Lower lobe of right lung (tissue), 2 donors: ENCODE measurements at regions not wholly inside any gene's neighbourhood (a gene's known extent, or its start where the extent isn't known, plus 50 kb on each side); places are given as distances from the start of the nearest gene placed in this dataset.

Experiments used
- ATAC-seq, 2 donors: fragments of 200-7000 bp; cut with Tn5 transposase; one replicate each; pipeline ENCODE4 v1.9.1; 2020 to 2022; ENCODE audit warnings: mild to moderate bottlenecking in 2 of 2, moderate library complexity in 2 of 2
- DNase-seq: peaks from one replicate; pipeline ENCODE4 v3.0.0-alpha.2; 2020
- H3K27ac ChIP-seq: fragments of 200-600 bp; one replicate; pipeline ENCODE4 v1.8.0; 2022
- H3K27me3 ChIP-seq: fragments of 200-600 bp; one replicate; pipeline ENCODE4 v1.8.0; 2022; ENCODE audit warnings: low read depth
- H3K36me3 ChIP-seq: fragments of 200-600 bp; one replicate; pipeline ENCODE4 v1.8.0; 2022; ENCODE audit warnings: mild to moderate bottlenecking
- H3K4me1 ChIP-seq: fragments of 200-600 bp; one replicate; pipeline ENCODE4 v1.8.0; 2022
- H3K4me3 ChIP-seq: fragments of 200-600 bp; one replicate; pipeline ENCODE4 v1.8.0; 2022; ENCODE audit warnings: mild to moderate bottlenecking
- H3K9me3 ChIP-seq: fragments of 200-600 bp; one replicate; pipeline ENCODE4 v1.8.0; 2022
- CTCF ChIP-seq: fragments of 200-600 bp; IDR thresholded peaks from one replicate; pipeline ENCODE4 v1.8.0; 2022; ENCODE audit warnings: antibody characterized with exemption, mild to moderate bottlenecking
- intact Hi-C: fragments of 100-400 bp; cut with DNase I; formaldehyde crosslinking; loops from one replicate; pipeline ENCODE4 v1.11.0; 2022
- donor health status: DM: no; HTN: yes; CAD: no; lungs with severe emphysema.

- no peak overlapping the region for H3K4me3 ChIP-seq
- no peaks in the 10 kb centered on the region for H3K4me1 ChIP-seq
- H3K27ac ChIP-seq, result no peak overlapping the region
- intact Hi-C loops, result no loop called here
- H3K9me3 ChIP-seq, result peaks cover 8% of the 10 kb centered on the region
- no peak for ATAC-seq
- H3K36me3 ChIP-seq, result no peaks in the 10 kb centered on the region
- TF ChIP-seq CTCF, result no peak
- H3K27me3 ChIP-seq, result no peaks in the 10 kb centered on the region
- no peak for DNase-seq
Observed at GRCh38 chr22:34114406-34114805, 194.1 kb upstream of the LARGE1 start.

- no peak for TF ChIP-seq CTCF
- Histone ChIP-seq H3K9me3 (peaks cover 8% of the 10 kb centered on the region), H3K4me1 (no peaks in the 10 kb centered on the region), H3K27ac (no peak overlapping the region), H3K4me3 (no peak overlapping the region), H3K27me3 (no peaks in the 10 kb centered on the region), H3K36me3 (no peaks in the 10 kb centered on the region)
- intact Hi-C loops, result no loop called here
- ATAC-seq (no peak), DNase-seq (no peak)
Observed at GRCh38 chr22:34115722-34116121, 195.4 kb upstream of the LARGE1 start.

GRCh38 chr22:34116126-34116525 lies 195.8 kb upstream of the LARGE1 start:
- Histone ChIP-seq H3K27me3 (no peaks in the 10 kb centered on the region), H3K4me1 (no peaks in the 10 kb centered on the region), H3K9me3 (peaks cover 8% of the 10 kb centered on the region), H3K4me3 (no peak overlapping the region), H3K36me3 (no peaks in the 10 kb centered on the region), H3K27ac (no peak overlapping the region)
- intact Hi-C loops, result no loop called here
- DNase-seq, result no peak
- ATAC-seq, result no peak
- no peak for TF ChIP-seq CTCF

- peaks cover 1% of the 10 kb centered on the region for H3K27me3 ChIP-seq
- peaks cover 8% of the 10 kb centered on the region for H3K9me3 ChIP-seq
- no peak for ATAC-seq
- no peak for TF ChIP-seq CTCF
- no peak for DNase-seq
- no peaks in the 10 kb centered on the region for H3K4me1 ChIP-seq
- no peak overlapping the region for H3K27ac ChIP-seq
- no peaks in the 10 kb centered on the region for H3K36me3 ChIP-seq
- intact Hi-C loops, result no loop called here
- no peak overlapping the region for H3K4me3 ChIP-seq
Observed at GRCh38 chr22:34122042-34122441, 201.8 kb upstream of the LARGE1 start.

- no peak for DNase-seq
- H3K4me1 ChIP-seq, result no peaks in the 10 kb centered on the region
- no peak overlapping the region for H3K27ac ChIP-seq
- peaks cover 7% of the 10 kb centered on the region for H3K27me3 ChIP-seq
- H3K4me3 ChIP-seq, result no peak overlapping the region
- no peak for ATAC-seq
- TF ChIP-seq CTCF, result no peak
- H3K36me3 ChIP-seq, result no peaks in the 10 kb centered on the region
- H3K9me3 ChIP-seq, result no peaks in the 10 kb centered on the region
- intact Hi-C loops, result no loop called here
Observed at GRCh38 chr22:34129691-34130486, 209.6 kb upstream of the LARGE1 start.
